ENCODE measurements at regions not wholly inside any gene's neighbourhood (a gene's known extent, or its start where the extent isn't known, plus 50 kb on each side); places are given as distances from the start of the nearest gene placed in this dataset.
A peak's percentile ranks its signal among the peaks of the same experiment; 100 is the strongest.
"Not testable (repeated sequence)": the region's sequence is repeated elsewhere in the genome, so short reads cannot be mapped to it uniquely, and the experiment has no call there.

- no peak for DNase-seq
These were observed 904.2 kb upstream of the NXPH2 start for GRCh38 chr2:139684286-139684860.

- DNase-seq: no peak
These were observed 894.4 kb upstream of the NXPH2 start for GRCh38 chr2:139674577-139674976.

GRCh38 chr2:139673447-139673846 lies 893.3 kb upstream of the NXPH2 start:
- not testable (repeated sequence) for DNase-seq

- DNase-seq: no peak
These were observed 889.5 kb upstream of the NXPH2 start for GRCh38 chr2:139669675-139670074.

GRCh38 chr2:139652385-139652784 lies 872.2 kb upstream of the NXPH2 start:
- DNase-seq: no peak

- DNase-seq: no peak
These were observed 865.4 kb upstream of the NXPH2 start for GRCh38 chr2:139645617-139646016.

- DNase-seq: no peak
These were observed 862.9 kb upstream of the NXPH2 start for GRCh38 chr2:139643139-139643538.

- DNase-seq: no peak
These were observed 851.8 kb upstream of the NXPH2 start for GRCh38 chr2:139631966-139632365.

GRCh38 chr2:139628931-139629330 lies 848.7 kb upstream of the NXPH2 start:
- no peak for DNase-seq

GRCh38 chr2:139626128-139626527 lies 845.9 kb upstream of the NXPH2 start:
- no peak for DNase-seq

GRCh38 chr2:139622691-139623090 lies 842.5 kb upstream of the NXPH2 start:
- no peak for DNase-seq

- DNase-seq: no peak
These were observed 837.6 kb upstream of the NXPH2 start for GRCh38 chr2:139617747-139618146.

- DNase-seq: peak; percentile 78
These were observed 833.1 kb upstream of the NXPH2 start for GRCh38 chr2:139613264-139613663.

GRCh38 chr2:139610512-139610911 lies 830.3 kb upstream of the NXPH2 start:
- DNase-seq: no peak

GRCh38 chr2:139609109-139609508 lies 828.9 kb upstream of the NXPH2 start:
- DNase-seq: no peak

GRCh38 chr2:139605668-139606067 lies 825.5 kb upstream of the NXPH2 start:
- DNase-seq: no peak

GRCh38 chr2:139600166-139600565 lies 820.0 kb upstream of the NXPH2 start:
- peak; percentile 27 for DNase-seq

GRCh38 chr2:139585101-139585500 lies 804.9 kb upstream of the NXPH2 start:
- no peak for DNase-seq

- DNase-seq: no peak
These were observed 794.2 kb upstream of the NXPH2 start for GRCh38 chr2:139574371-139574770.

GRCh38 chr2:139556789-139557188 lies 776.6 kb upstream of the NXPH2 start:
- DNase-seq: no peak

GRCh38 chr2:139550873-139551272 lies 770.7 kb upstream of the NXPH2 start:
- DNase-seq: no peak

- DNase-seq: no peak
These were observed 770.2 kb upstream of the NXPH2 start for GRCh38 chr2:139550341-139550740.

- no peak for DNase-seq
These were observed 764.1 kb upstream of the NXPH2 start for GRCh38 chr2:139544186-139544851.

GRCh38 chr2:139538332-139539020 lies 758.3 kb upstream of the NXPH2 start:
- DNase-seq: not testable (repeated sequence)

Measured in NCI-H82 (cell line).